Activated naive CD8-positive, alpha-beta T cell treated with anti-CD3 and anti-CD28 coated beads, Interleukin-2, amount 50 U/mL, for 24 hours (primary cell): ENCODE measurements at regions not wholly inside any gene's neighbourhood (a gene's known extent, or its start where the extent isn't known, plus 50 kb on each side); places are given as distances from the start of the nearest gene placed in this dataset.
A peak's percentile ranks its signal among the peaks of the same experiment; 100 is the strongest.

Experiments used
- ATAC-seq: fragments of 150-1000 bp; cut with Tn5 transposase; one replicate; pipeline ENCODE4 v1.10.0; 2021
- DNase-seq: peaks from one replicate; pipeline ENCODE4 v3.0.0; 2021
- H3K27ac Mint-ChIP-seq: one replicate; pipeline ENCODE4 v1.8.0; 2021; ENCODE audit warnings: mild to moderate bottlenecking, mixed read lengths
- H3K27me3 Mint-ChIP-seq: one replicate; pipeline ENCODE4 v1.8.0; 2021; ENCODE audit warnings: mixed read lengths
- H3K36me3 Mint-ChIP-seq: one replicate; pipeline ENCODE4 v1.8.0; 2021; ENCODE audit warnings: low read depth, mixed read lengths
- H3K4me1 Mint-ChIP-seq: one replicate; pipeline ENCODE4 v1.8.0; 2021; ENCODE audit warnings: mixed read lengths
- H3K4me3 Mint-ChIP-seq: one replicate; pipeline ENCODE4 v1.8.0; 2021; ENCODE audit warnings: mild to moderate bottlenecking, moderate library complexity, mixed read lengths
- H3K9me3 Mint-ChIP-seq: one replicate; pipeline ENCODE4 v1.8.0; 2021; ENCODE audit warnings: mixed read lengths

DNA sequence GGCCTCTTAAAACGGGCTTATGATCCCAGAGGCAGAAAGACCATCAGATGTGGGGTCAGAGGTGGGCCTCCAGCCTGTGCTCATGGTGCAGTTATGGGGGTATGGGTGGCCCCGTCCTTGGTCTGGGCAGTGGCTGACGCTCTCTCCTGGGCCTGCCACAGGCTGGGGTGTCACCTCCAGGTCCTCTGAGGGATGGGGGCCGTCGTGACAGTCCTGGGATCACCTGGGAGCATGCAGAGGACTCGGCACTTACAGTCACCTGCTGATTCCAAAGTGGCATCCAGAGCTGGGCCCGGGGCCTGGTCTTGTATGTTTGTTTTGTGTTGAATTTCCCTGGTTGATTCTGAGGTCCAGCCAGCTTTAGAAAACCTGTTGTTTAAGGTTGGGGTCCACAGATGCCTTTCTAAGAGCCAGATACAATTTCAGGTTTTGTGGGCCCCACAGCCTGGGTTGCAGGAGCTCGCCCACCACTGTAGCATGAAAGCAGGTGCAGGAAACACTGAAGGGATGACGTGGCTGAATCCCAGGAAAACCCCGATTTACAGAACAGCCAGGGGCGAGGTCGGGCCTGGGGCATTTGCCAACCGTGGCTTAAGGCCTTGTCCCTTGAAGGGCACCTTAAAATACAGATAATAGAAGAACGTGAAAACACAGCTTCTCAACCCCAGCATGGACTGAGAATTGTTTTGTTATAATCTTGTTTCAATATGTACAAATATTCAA, 170.7 kb upstream of the PPP2R2D start:
- DNase-seq (no peak), ATAC-seq (no peak)
- H3K36me3 Mint-ChIP-seq: no peaks in the 10 kb centered on the region
- H3K27ac Mint-ChIP-seq: no peak overlapping the region
- H3K4me1 Mint-ChIP-seq: peaks cover 1% of the 10 kb centered on the region
- H3K27me3 Mint-ChIP-seq: peaks cover 11% of the 10 kb centered on the region
- no peaks in the 10 kb centered on the region for H3K9me3 Mint-ChIP-seq
- H3K4me3 Mint-ChIP-seq: no peak overlapping the region

- Mint-ChIP-seq H3K4me3 (no peak overlapping the region), H3K27me3 (peaks cover 10% of the 10 kb centered on the region), H3K27ac (no peak overlapping the region), H3K4me1 (peaks cover 1% of the 10 kb centered on the region), H3K36me3 (no peaks in the 10 kb centered on the region), H3K9me3 (no peaks in the 10 kb centered on the region)
- ATAC-seq (no peak), DNase-seq (no peak)
These were observed 169.9 kb upstream of the PPP2R2D start for GRCh38 chr10:131730771-131731497.

- Mint-ChIP-seq H3K27me3 (peaks cover 9% of the 10 kb centered on the region), H3K4me3 (no peak overlapping the region), H3K9me3 (no peaks in the 10 kb centered on the region), H3K4me1 (no peaks in the 10 kb centered on the region), H3K27ac (no peak overlapping the region), H3K36me3 (no peaks in the 10 kb centered on the region)
- DNase-seq (no peak), ATAC-seq (no peak)
These were observed 168.8 kb upstream of the PPP2R2D start for GRCh38 chr10:131731780-131732630.

- Mint-ChIP-seq H3K4me1 (no peaks in the 10 kb centered on the region), H3K9me3 (no peaks in the 10 kb centered on the region), H3K4me3 (no peak overlapping the region), H3K27me3 (peaks cover 3% of the 10 kb centered on the region), H3K36me3 (no peaks in the 10 kb centered on the region), H3K27ac (no peak overlapping the region)
- ATAC-seq (no peak), DNase-seq (no peak)
These were observed 168.1 kb upstream of the PPP2R2D start for GRCh38 chr10:131732631-131733127.

- no peak for DNase-seq
- Mint-ChIP-seq H3K4me3 (no peak overlapping the region), H3K36me3 (no peaks in the 10 kb centered on the region), H3K4me1 (no peaks in the 10 kb centered on the region), H3K27ac (no peak overlapping the region), H3K9me3 (no peaks in the 10 kb centered on the region), H3K27me3 (peaks cover 3% of the 10 kb centered on the region)
- ATAC-seq: no peak
These were observed 167.2 kb upstream of the PPP2R2D start for GRCh38 chr10:131733596-131733995.

GRCh38 chr10:131735577-131735976, 165.2 kb upstream of the PPP2R2D start:
- peaks cover 12% of the 10 kb centered on the region for H3K9me3 Mint-ChIP-seq
- DNase-seq (no peak), ATAC-seq (no peak)
- no peaks in the 10 kb centered on the region for H3K36me3 Mint-ChIP-seq
- H3K27ac Mint-ChIP-seq: no peak overlapping the region
- H3K4me3 Mint-ChIP-seq: no peak overlapping the region
- no peaks in the 10 kb centered on the region for H3K4me1 Mint-ChIP-seq
- H3K27me3 Mint-ChIP-seq: peaks cover 3% of the 10 kb centered on the region

DNA sequence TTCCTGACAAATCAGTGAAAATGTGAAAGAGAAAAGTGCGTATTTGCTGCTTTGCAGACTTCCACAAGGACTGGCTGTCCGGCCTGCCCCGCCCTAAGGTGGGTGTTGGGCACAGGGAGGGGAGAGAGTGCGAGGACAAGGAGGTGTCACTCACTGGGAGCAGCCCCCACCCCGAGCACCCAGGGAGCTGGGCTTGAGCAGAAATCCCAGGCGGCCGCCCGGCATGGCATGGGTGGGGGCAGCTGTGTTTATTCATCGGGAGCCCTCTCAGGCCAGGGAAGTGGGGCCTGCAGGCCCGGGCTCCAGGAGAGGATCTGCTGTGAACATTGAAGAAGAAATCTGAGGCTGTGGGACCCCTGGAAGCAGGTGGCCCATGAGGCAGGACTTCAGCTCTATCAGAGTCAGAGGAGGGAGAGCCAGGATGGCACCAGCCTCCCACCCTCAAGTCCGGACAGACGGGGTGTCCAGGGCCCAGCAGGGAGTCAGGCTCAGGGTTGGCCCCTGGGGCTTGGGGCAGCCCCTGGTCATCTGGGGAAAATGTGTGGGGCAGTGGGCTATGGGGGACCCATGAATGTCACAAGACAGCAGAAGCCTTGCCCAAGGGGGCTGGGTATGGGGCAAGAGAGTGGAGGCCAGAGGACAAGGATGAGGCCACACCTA, 164.4 kb upstream of the PPP2R2D start:
- ATAC-seq (no peak), DNase-seq (no peak)
- peaks cover 12% of the 10 kb centered on the region for H3K9me3 Mint-ChIP-seq
- H3K36me3 Mint-ChIP-seq: no peaks in the 10 kb centered on the region
- no peak overlapping the region for H3K27ac Mint-ChIP-seq
- no peak overlapping the region for H3K4me3 Mint-ChIP-seq
- H3K27me3 Mint-ChIP-seq: peaks cover 3% of the 10 kb centered on the region
- H3K4me1 Mint-ChIP-seq: no peaks in the 10 kb centered on the region

- Mint-ChIP-seq H3K9me3 (peaks cover 12% of the 10 kb centered on the region), H3K27ac (no peak overlapping the region), H3K27me3 (peaks cover 3% of the 10 kb centered on the region), H3K4me3 (no peak overlapping the region), H3K4me1 (no peaks in the 10 kb centered on the region), H3K36me3 (no peaks in the 10 kb centered on the region)
- no peak for DNase-seq
- ATAC-seq: peak; percentile 31
These were observed 163.0 kb upstream of the PPP2R2D start for GRCh38 chr10:131737543-131738395.

GRCh38 chr10:131738396-131738735, 162.4 kb upstream of the PPP2R2D start:
- no peak overlapping the region for H3K4me3 Mint-ChIP-seq
- no peak for DNase-seq

GRCh38 chr10:131739206-131739605, 161.6 kb upstream of the PPP2R2D start:
- peaks cover 5% of the 10 kb centered on the region for H3K27me3 Mint-ChIP-seq
- no peaks in the 10 kb centered on the region for H3K36me3 Mint-ChIP-seq
- H3K4me3 Mint-ChIP-seq: no peak overlapping the region
- H3K9me3 Mint-ChIP-seq: peaks cover 12% of the 10 kb centered on the region
- ATAC-seq: no peak
- H3K4me1 Mint-ChIP-seq: peaks cover 7% of the 10 kb centered on the region
- H3K27ac Mint-ChIP-seq: no peak overlapping the region
- DNase-seq: no peak

More at GRCh38 chr10:131738396-131738735, 162.4 kb upstream of the PPP2R2D start:
- no peak for ATAC-seq
- Mint-ChIP-seq H3K4me1 (peaks cover 3% of the 10 kb centered on the region), H3K27me3 (peaks cover 3% of the 10 kb centered on the region), H3K27ac (no peak overlapping the region), H3K36me3 (no peaks in the 10 kb centered on the region), H3K9me3 (peaks cover 12% of the 10 kb centered on the region)

DNA sequence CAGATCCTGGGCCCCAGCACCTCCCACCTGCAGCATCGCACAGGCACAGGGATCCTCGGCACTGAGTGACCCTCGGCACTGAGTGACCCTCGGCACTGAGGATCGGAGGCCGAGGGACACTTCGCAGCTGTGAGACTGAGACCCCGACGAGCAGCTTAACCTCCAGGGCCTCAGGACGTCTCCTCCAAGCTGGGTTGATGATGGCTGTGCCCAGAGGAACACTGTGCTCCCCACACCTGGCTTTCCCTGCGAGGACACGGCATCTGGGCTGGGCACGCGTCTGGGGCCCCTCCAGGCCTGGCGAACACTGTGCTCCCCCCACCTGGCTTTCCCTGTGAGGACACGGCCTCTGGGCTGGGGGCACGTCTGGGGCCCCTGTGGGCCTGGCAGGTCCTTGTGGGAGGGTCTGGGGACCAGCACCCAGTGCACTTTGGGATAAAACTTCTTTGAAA, 158.3 kb upstream of the PPP2R2D start:
- Mint-ChIP-seq H3K27ac (no peak overlapping the region), H3K9me3 (peaks cover 12% of the 10 kb centered on the region), H3K27me3 (peaks cover 12% of the 10 kb centered on the region), H3K36me3 (no peaks in the 10 kb centered on the region), H3K4me3 (no peak overlapping the region), H3K4me1 (peaks cover 8% of the 10 kb centered on the region)
- DNase-seq (no peak), ATAC-seq (no peak)

GRCh38 chr10:131743190-131744151, 157.3 kb upstream of the PPP2R2D start:
- Mint-ChIP-seq H3K27me3 (peaks cover 12% of the 10 kb centered on the region), H3K9me3 (peaks cover 12% of the 10 kb centered on the region), H3K4me1 (peaks cover 8% of the 10 kb centered on the region), H3K36me3 (no peaks in the 10 kb centered on the region), H3K4me3 (no peak overlapping the region), H3K27ac (no peak overlapping the region)
- ATAC-seq: peak; percentile 78
- DNase-seq: peak; percentile 30

DNA sequence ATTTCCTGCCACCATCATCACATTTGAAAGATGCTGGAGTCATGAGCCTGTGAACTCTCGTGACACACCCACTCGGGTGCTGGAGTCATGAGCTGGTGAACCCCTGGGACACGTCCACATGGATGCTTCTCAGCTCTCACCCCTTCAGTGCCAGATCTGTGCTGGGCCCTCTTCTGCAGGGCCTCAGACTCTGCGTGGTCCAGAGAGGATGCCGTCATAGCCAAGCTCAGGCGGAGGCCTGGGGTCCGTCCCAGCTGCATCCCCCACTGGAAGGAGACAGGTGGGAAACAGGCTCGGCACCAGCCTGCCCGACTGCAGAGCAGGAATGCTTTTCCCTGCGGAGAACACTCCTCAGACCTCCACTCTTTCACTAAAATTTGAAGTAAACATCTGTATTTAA, 156.5 kb upstream of the PPP2R2D start:
- H3K9me3 Mint-ChIP-seq: peaks cover 11% of the 10 kb centered on the region
- peak overlapping the region; percentile 19 for H3K4me3 Mint-ChIP-seq
- no peak overlapping the region for H3K27ac Mint-ChIP-seq
- ATAC-seq: no peak
- peaks cover 12% of the 10 kb centered on the region for H3K27me3 Mint-ChIP-seq
- no peak for DNase-seq
- H3K4me1 Mint-ChIP-seq: peaks cover 8% of the 10 kb centered on the region
- H3K36me3 Mint-ChIP-seq: no peaks in the 10 kb centered on the region
